OCI-LY3 (cell line): ENCODE measurements at regions not wholly inside any gene's neighbourhood (a gene's known extent, or its start where the extent isn't known, plus 50 kb on each side); places are given as distances from the start of the nearest gene placed in this dataset.

ENCODE experiments used
- H2AFZ ChIP-seq: fragments of 200-600, 300-600 bp; shearing (Covaris generic); 2 replicates; pipeline ENCODE4 v1.6.0; 2014; ENCODE audit warnings: antibody characterized with exemption, low read depth, low read length
- H3K27ac ChIP-seq: fragments of 200-600, 300-600 bp; sonication (generic); 2 replicates; pipeline ENCODE4 v1.5.1; 2014; ENCODE audit warnings: mild to moderate bottlenecking, low read length, moderate library complexity, mixed read lengths
- H3K27me3 ChIP-seq: fragments of 200-600, 300-600 bp; sonication (generic); 2 replicates; pipeline ENCODE4 v1.6.1; 2014; ENCODE audit warnings: low read depth, low read length, mixed read lengths
- H3K36me3 ChIP-seq: fragments of 200-600, 300-600 bp; sonication (generic); replicated peaks from 2 replicates; pipeline ENCODE3; 2014; ENCODE audit warnings: low read depth, low read length, mixed read lengths
- H3K4me1 ChIP-seq: fragments of 300-600, 200-600 bp; sonication (generic); 2 replicates; pipeline ENCODE4 v1.6.1; 2014; ENCODE audit warnings: low read length, mixed read lengths
- H3K4me2 ChIP-seq: fragments of 200-600, 300-600 bp; sonication (generic); 2 replicates; pipeline ENCODE4 v1.6.1; 2014; ENCODE audit warnings: low read length, mixed read lengths
- H3K4me3 ChIP-seq: fragments of 300-600, 200-600 bp; sonication (generic); 2 replicates; pipeline ENCODE4 v1.5.1; 2014; ENCODE audit warnings: antibody characterized with exemption, mild to moderate bottlenecking, low read length, moderate library complexity
- H3K79me2 ChIP-seq: fragments of 300-600, 200-600 bp; shearing (Covaris generic); 2 replicates; pipeline ENCODE4 v1.6.1; 2014; ENCODE audit warnings: mild to moderate bottlenecking, low read length, mixed read lengths
- H3K9ac ChIP-seq: fragments of 300-600, 200-600 bp; shearing (Covaris generic); 2 replicates; pipeline ENCODE4 v1.6.0; 2014; ENCODE audit warnings: mild to moderate bottlenecking, low read length, moderate library complexity
- H3K9me3 ChIP-seq: fragments of 200-600, 300-600 bp; shearing (Covaris generic); 2 replicates; pipeline ENCODE4 v1.6.1; 2014; ENCODE audit warnings: low read length, mixed read lengths; ENCODE audit not compliant: insufficient read depth
- H4K20me1 ChIP-seq: fragments of 200-600, 300-600 bp; sonication (generic); 2 replicates; pipeline ENCODE4 v1.6.1; 2016; ENCODE audit warnings: low read length, mixed read lengths; ENCODE audit not compliant: insufficient read depth
- CTCF ChIP-seq: fragments of 200-600, 300-600 bp; sonication (generic); IDR thresholded peaks from 2 replicates; pipeline ENCODE4 v1.5.1; 2014; ENCODE audit warnings: antibody characterized with exemption, low read length, low read depth
- EZH2phosphoT487 ChIP-seq: fragments of 200-600 bp; shearing (Covaris generic); IDR thresholded peaks from 2 replicates; pipeline ENCODE4 v1.6.1; 2018; ENCODE audit warnings: antibody characterized with exemption, mixed run types, low read depth

- no peaks in the 10 kb centered on the region for H3K27me3 ChIP-seq
- H3K4me2 ChIP-seq: no peak overlapping the region
- TF ChIP-seq CTCF (no peak), EZH2phosphoT487 (no peak)
- no peaks in the 10 kb centered on the region for H3K9me3 ChIP-seq
- no peaks in the 10 kb centered on the region for H3K4me1 ChIP-seq
- no peaks in the 10 kb centered on the region for H3K79me2 ChIP-seq
- H3K9ac ChIP-seq: no peak overlapping the region
- no peak overlapping the region for H3K4me3 ChIP-seq
- no peak overlapping the region for H3K27ac ChIP-seq
- no peaks in the 10 kb centered on the region for H3K36me3 ChIP-seq
- H2AFZ ChIP-seq: no peak overlapping the region
- H4K20me1 ChIP-seq: no peaks in the 10 kb centered on the region
These were observed 655.7 kb upstream of the ITGA1 start for GRCh38 chr5:52132053-52132452.

- Histone ChIP-seq H2AFZ (no peak overlapping the region), H3K4me2 (no peak overlapping the region), H3K36me3 (no peaks in the 10 kb centered on the region), H3K9ac (no peak overlapping the region), H3K27ac (no peak overlapping the region), H3K27me3 (no peaks in the 10 kb centered on the region), H3K4me3 (no peak overlapping the region), H3K9me3 (no peaks in the 10 kb centered on the region), H3K4me1 (no peaks in the 10 kb centered on the region), H3K79me2 (no peaks in the 10 kb centered on the region), H4K20me1 (no peaks in the 10 kb centered on the region)
- TF ChIP-seq EZH2phosphoT487: no peak
- no peak for TF ChIP-seq CTCF
These were observed 653.6 kb upstream of the ITGA1 start for GRCh38 chr5:52134013-52134650.

- TF ChIP-seq EZH2phosphoT487 (no peak), CTCF (no peak)
- Histone ChIP-seq H3K4me1 (no peaks in the 10 kb centered on the region), H3K9ac (no peak overlapping the region), H3K36me3 (no peaks in the 10 kb centered on the region), H3K9me3 (no peaks in the 10 kb centered on the region), H3K79me2 (no peaks in the 10 kb centered on the region), H3K27ac (no peak overlapping the region), H2AFZ (no peak overlapping the region), H4K20me1 (no peaks in the 10 kb centered on the region), H3K4me3 (no peak overlapping the region), H3K27me3 (no peaks in the 10 kb centered on the region), H3K4me2 (no peak overlapping the region)
These were observed 647.7 kb upstream of the ITGA1 start for GRCh38 chr5:52139888-52140615.

GRCh38 chr5:52148679-52149078 lies 639.0 kb upstream of the ITGA1 start:
- no peak for TF ChIP-seq CTCF
- no peak for TF ChIP-seq EZH2phosphoT487
- H2AFZ ChIP-seq: no peak overlapping the region

More at GRCh38 chr5:52148679-52149078, 639.0 kb upstream of the ITGA1 start:
- no peaks in the 10 kb centered on the region for H3K9me3 ChIP-seq
- no peaks in the 10 kb centered on the region for H3K4me1 ChIP-seq
- H4K20me1 ChIP-seq: no peaks in the 10 kb centered on the region
- no peaks in the 10 kb centered on the region for H3K36me3 ChIP-seq
- H3K4me3 ChIP-seq: no peak overlapping the region
- no peak overlapping the region for H3K9ac ChIP-seq
- no peak overlapping the region for H3K4me2 ChIP-seq
- H3K27ac ChIP-seq: no peak overlapping the region
- no peaks in the 10 kb centered on the region for H3K27me3 ChIP-seq
- no peaks in the 10 kb centered on the region for H3K79me2 ChIP-seq
